Thoracic aorta (tissue), 2 donors: ENCODE measurements at regions not wholly inside any gene's neighbourhood (a gene's known extent, or its start where the extent isn't known, plus 50 kb on each side); places are given as distances from the start of the nearest gene placed in this dataset.

ENCODE experiments used
- ATAC-seq: fragments of 150-250 bp; one replicate; pipeline ENCODE4 v1.8.0; 2017; ENCODE audit warnings: low read depth; ENCODE audit not compliant: insufficient number of reproducible peaks, low FRiP score
- DNase-seq: peaks from one replicate; pipeline ENCODE4 v3.0.0-alpha.2; 2020; ENCODE audit warnings: low spot score
- H3K27ac ChIP-seq, 2 donors: fragments of 200-600 bp; sonication (generic); 1 replicate in 1 of 2; 2 replicates in 1 of 2; pipeline ENCODE4 v1.5.1; 2016; ENCODE audit warnings: mild to moderate bottlenecking in 2 of 2, moderate library complexity in 2 of 2
- H3K27me3 ChIP-seq: fragments of 200-600 bp; sonication (generic); replicated peaks from 2 replicates; pipeline ENCODE4 v1.6.0; 2016; ENCODE audit warnings: mild to moderate bottlenecking; ENCODE audit not compliant: insufficient read depth
- H3K36me3 ChIP-seq: fragments of 200-600 bp; sonication (generic); one replicate; pipeline ENCODE4 v1.5.1; 2016
- H3K4me1 ChIP-seq, 2 donors: fragments of 200-600 bp; sonication (generic); 1 replicate in 1 of 2; 2 replicates in 1 of 2; pipeline versions ENCODE4 v1.5.1 to v1.6.0; 2016; ENCODE audit warnings: low read depth in 2 of 2, mild to moderate bottlenecking in 1 of 2; ENCODE audit not compliant: control insufficient read depth in 1 of 2
- H3K4me3 ChIP-seq: fragments of 200-600 bp; sonication (generic); 2 replicates; pipeline ENCODE4 v1.5.1; 2016; ENCODE audit warnings: mild to moderate bottlenecking
- H3K9me3 ChIP-seq: fragments of 200-600 bp; sonication (generic); 2 replicates; pipeline ENCODE4 v1.5.1; 2016
- TF ChIP-seq, protein P1 (sequence below): fragments of 200-600 bp; sonication (generic); IDR thresholded peaks from one replicate; pipeline ENCODE4 v1.5.1; 2019; ENCODE audit warnings: antibody characterized with exemption

DNA sequence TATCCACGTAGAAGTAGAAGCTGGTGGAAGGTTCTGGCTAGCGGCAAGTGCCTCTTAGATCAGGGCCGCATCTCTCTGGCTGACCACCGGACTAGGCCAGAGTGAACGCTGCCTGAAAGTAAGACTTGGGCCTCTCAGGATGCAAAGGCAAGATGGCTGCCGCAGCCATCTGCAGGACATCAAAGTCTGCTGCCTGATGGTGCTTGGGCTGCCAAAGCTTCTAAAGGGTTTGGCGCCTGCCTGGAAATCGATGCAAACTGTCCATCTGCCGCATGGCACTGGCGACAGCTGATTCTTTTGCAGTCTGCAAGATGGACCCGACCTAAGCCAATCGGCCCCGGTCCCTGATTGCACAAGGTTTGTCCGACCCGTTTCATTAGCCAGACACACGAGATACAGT lies 196.7 kb upstream of the TBC1D5 start:
- ATAC-seq (no peak), DNase-seq (no peak)
- H3K9me3 ChIP-seq: no peaks in the 10 kb centered on the region
- no peaks in the 10 kb centered on the region for H3K4me1 ChIP-seq
- no peak overlapping the region for H3K4me3 ChIP-seq
- H3K27ac ChIP-seq: no peak overlapping the region
- H3K27me3 ChIP-seq: no peaks in the 10 kb centered on the region
- H3K36me3 ChIP-seq: no peaks in the 10 kb centered on the region
- TF ChIP-seq, protein P1, sequence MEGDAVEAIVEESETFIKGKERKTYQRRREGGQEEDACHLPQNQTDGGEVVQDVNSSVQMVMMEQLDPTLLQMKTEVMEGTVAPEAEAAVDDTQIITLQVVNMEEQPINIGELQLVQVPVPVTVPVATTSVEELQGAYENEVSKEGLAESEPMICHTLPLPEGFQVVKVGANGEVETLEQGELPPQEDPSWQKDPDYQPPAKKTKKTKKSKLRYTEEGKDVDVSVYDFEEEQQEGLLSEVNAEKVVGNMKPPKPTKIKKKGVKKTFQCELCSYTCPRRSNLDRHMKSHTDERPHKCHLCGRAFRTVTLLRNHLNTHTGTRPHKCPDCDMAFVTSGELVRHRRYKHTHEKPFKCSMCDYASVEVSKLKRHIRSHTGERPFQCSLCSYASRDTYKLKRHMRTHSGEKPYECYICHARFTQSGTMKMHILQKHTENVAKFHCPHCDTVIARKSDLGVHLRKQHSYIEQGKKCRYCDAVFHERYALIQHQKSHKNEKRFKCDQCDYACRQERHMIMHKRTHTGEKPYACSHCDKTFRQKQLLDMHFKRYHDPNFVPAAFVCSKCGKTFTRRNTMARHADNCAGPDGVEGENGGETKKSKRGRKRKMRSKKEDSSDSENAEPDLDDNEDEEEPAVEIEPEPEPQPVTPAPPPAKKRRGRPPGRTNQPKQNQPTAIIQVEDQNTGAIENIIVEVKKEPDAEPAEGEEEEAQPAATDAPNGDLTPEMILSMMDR: no peak

DNA sequence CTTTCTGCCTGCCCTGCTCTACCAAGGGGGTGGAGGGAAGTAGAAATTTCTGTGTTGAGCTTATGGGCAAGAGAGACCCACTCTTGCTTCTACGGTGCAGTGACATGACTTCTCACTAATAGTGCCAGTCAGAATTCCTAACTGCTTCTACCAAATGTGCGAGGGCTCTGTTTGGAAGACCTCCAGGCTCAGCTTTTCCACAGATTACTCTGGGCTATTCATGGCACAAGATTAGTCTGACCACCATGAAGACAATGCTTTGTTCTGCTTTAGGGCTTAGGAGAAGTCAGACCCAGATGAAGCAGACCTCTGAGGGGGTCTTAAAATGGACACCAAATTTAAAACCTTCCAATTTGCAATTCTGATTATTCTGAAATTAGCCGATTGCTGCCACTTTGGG lies 195.9 kb upstream of the TBC1D5 start:
- DNase-seq (no peak), ATAC-seq (no peak)
- Histone ChIP-seq H3K9me3 (no peaks in the 10 kb centered on the region), H3K27ac (no peak overlapping the region), H3K4me3 (no peak overlapping the region), H3K4me1 (no peaks in the 10 kb centered on the region), H3K27me3 (no peaks in the 10 kb centered on the region), H3K36me3 (no peaks in the 10 kb centered on the region)
- TF ChIP-seq, protein P1: no peak

DNA sequence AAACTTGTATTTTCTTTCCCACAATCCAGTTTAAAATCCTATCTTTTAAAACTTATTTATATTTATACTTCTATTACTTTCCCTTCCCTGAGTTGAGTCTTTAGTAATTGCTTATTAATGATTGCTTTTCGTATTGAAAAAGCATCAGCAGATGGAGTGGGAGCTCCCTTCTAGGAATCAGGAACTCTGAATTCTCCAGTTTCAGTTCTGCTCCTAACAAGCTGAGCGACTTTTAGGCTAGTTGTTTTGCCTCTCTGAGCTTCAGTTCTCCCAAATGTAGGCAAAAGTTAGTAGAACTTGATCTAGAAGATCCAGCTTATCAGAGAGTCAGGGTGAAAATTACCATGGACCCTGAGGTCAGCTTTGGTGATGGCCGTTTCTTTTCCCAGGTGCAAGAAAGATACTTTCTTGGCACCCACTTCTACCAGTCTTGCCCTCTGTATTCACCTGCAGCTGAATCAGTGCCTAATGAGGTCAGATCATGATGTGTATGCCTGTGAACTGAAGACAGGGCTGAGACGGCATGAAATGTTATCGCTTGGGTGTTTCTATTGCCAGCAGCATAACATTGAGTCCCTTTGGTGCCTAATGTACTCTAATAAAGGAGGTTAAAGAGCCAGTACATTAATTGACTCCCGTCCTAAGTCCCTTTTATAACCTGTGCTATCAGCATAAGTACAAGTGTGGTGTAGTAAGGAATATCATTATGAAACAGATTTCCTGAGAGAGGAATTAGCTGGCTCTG lies 194.5 kb upstream of the TBC1D5 start:
- no peaks in the 10 kb centered on the region for H3K36me3 ChIP-seq
- H3K27ac ChIP-seq: no peak overlapping the region
- ATAC-seq: no peak
- no peaks in the 10 kb centered on the region for H3K27me3 ChIP-seq
- no peaks in the 10 kb centered on the region for H3K9me3 ChIP-seq
- TF ChIP-seq, protein P1: no peak
- no peak for DNase-seq
- no peak overlapping the region for H3K4me3 ChIP-seq
- H3K4me1 ChIP-seq: no peaks in the 10 kb centered on the region

DNA sequence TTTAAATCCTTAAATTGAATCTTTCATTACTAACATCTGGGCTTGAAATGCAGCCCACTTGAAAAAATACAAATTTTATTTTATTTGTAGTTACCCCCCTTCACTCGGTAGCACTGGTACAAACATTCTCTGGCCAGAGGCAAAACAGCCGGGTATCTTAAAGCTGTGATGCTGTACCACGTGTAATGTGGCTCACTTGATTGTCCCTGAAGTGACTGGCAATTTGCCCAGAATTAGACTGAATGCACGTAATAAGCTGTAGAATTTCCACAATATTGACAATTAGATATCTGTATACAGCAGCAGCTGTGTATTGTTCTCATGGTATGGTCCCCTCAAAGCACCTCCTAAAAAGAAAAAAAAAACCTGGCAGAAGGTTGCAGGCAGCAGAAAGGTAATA lies 192.8 kb upstream of the TBC1D5 start:
- TF ChIP-seq, protein P1: no peak

DNA sequence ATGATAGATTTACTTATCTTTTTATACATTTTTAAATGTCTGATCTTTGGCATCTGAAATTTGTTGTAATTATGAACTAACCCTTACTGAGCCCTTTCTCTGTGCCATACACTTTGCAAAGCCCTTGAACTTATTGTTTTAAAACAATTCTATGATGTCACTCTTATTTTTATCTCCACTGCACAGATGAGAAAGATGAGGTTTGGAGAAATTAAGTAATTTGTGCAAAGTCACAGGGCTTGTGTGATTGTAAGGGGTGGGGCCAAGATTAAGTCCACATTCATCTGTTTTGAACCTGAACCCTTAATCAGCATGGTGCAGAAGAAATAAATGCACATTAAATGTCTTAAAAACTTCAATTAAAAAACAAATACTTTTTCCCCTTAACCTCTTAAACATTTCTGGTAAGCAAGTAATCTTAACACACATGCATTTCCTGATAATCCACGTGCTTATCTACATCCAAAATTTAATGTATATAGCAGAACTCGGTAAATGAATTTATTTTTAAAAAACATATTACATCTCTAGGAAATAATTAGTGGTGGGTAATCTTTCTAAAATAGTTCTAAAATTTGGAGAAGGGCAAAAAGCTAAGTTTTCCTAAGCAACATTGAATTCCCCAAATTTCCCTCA lies 189.8 kb upstream of the TBC1D5 start:
- ATAC-seq (no peak), DNase-seq (no peak)
- Histone ChIP-seq H3K27me3 (no peaks in the 10 kb centered on the region), H3K27ac (no peak overlapping the region), H3K36me3 (no peaks in the 10 kb centered on the region), H3K4me3 (no peak overlapping the region), H3K4me1 (no peaks in the 10 kb centered on the region), H3K9me3 (no peaks in the 10 kb centered on the region)
- TF ChIP-seq, protein P1: no peak

More for the DNA sequence above, 192.8 kb upstream of the TBC1D5 start:
- no peaks in the 10 kb centered on the region for H3K9me3 ChIP-seq
- H3K4me1 ChIP-seq: no peaks in the 10 kb centered on the region
- no peaks in the 10 kb centered on the region for H3K36me3 ChIP-seq
- no peak overlapping the region for H3K4me3 ChIP-seq
- H3K27ac ChIP-seq: no peak overlapping the region
- ATAC-seq (no peak), DNase-seq (no peak)
- H3K27me3 ChIP-seq: no peaks in the 10 kb centered on the region
